ENCODE measurements at regions not wholly inside any gene's neighbourhood (a gene's known extent, or its start where the extent isn't known, plus 50 kb on each side); places are given as distances from the start of the nearest gene placed in this dataset.

- DNase-seq (ENCODE audit: low read depth, low spot score), result no peak
- ChIA-PET CTCF (no interaction called here), POLR2A (no interaction called here)
- H3K27me3 ChIP-seq (ENCODE audit: control insufficient read depth, insufficient read depth, low read length), result no peaks in the 10 kb centered on the region
- H3K9me3 ChIP-seq (ENCODE audit: control insufficient read depth, insufficient read depth, low read length), result no peaks in the 10 kb centered on the region
- TF ChIP-seq CTCF (IDR thresholded peaks at IDR 0.05; ENCODE audit: low read depth, low read length), result no peak
- H3K4me3 ChIP-seq (ENCODE audit: low read depth, low read length), result no peak overlapping the region
- no peak overlapping the region for H3K27ac ChIP-seq (ENCODE audit: low read depth, low read length)
Measured at GRCh38 chr3:29214009-29214658, 66.7 kb upstream of the RBMS3 start.

GRCh38 chr3:29215948-29216347, 64.9 kb upstream of the RBMS3 start:
- Histone ChIP-seq H3K27ac (ENCODE audit: low read depth, low read length) (no peak overlapping the region), H3K4me3 (ENCODE audit: low read depth, low read length) (no peak overlapping the region), H3K9me3 (ENCODE audit: control insufficient read depth, insufficient read depth, low read length) (no peaks in the 10 kb centered on the region), H3K27me3 (ENCODE audit: control insufficient read depth, insufficient read depth, low read length) (no peaks in the 10 kb centered on the region)
- ChIA-PET POLR2A (no interaction called here), CTCF (interaction anchor here (0.7 kb wide), 1 partner anchor 115 kb away, joined by 5 read pairs; no protein-coding TSS in a partner anchor)
- TF ChIP-seq CTCF (IDR thresholded peaks at IDR 0.05; ENCODE audit: low read depth, low read length), result no peak
- DNase-seq (ENCODE audit: low read depth, low spot score), result no peak

GRCh38 chr3:29226706-29227105, 54.2 kb upstream of the RBMS3 start:
- TF ChIP-seq CTCF (IDR thresholded peaks at IDR 0.05; ENCODE audit: low read depth, low read length), result no peak
- ChIA-PET CTCF (no interaction called here), POLR2A (no interaction called here)
- Histone ChIP-seq H3K27ac (ENCODE audit: low read depth, low read length) (no peak overlapping the region), H3K9me3 (ENCODE audit: control insufficient read depth, insufficient read depth, low read length) (no peaks in the 10 kb centered on the region; the same call in 1 of the 2 replicates), H3K27me3 (ENCODE audit: control insufficient read depth, insufficient read depth, low read length) (no peaks in the 10 kb centered on the region), H3K4me3 (ENCODE audit: low read depth, low read length) (no peak overlapping the region)
- DNase-seq (ENCODE audit: low read depth, low spot score), result no peak

- H3K27me3 ChIP-seq (ENCODE audit: control insufficient read depth, insufficient read depth, low read length), result no peaks in the 10 kb centered on the region
- no peak for DNase-seq (ENCODE audit: low read depth, low spot score)
- CTCF ChIA-PET, result interaction anchor here (0.6 kb wide), 1 partner anchor 53 kb away, joined by 3 read pairs; no protein-coding TSS in a partner anchor
- no peak overlapping the region for H3K4me3 ChIP-seq (ENCODE audit: low read depth, low read length)
- no peak for TF ChIP-seq CTCF (IDR thresholded peaks at IDR 0.05; ENCODE audit: low read depth, low read length)
- POLR2A ChIA-PET, result no interaction called here
- H3K27ac ChIP-seq (ENCODE audit: low read depth, low read length), result no peak overlapping the region
- no peaks in the 10 kb centered on the region; the same call in 1 of the 2 replicates for H3K9me3 ChIP-seq (ENCODE audit: control insufficient read depth, insufficient read depth, low read length)
Measured at GRCh38 chr3:29227307-29227706, 53.6 kb upstream of the RBMS3 start.
